PC-9 (cell line): ENCODE measurements at regions not wholly inside any gene's neighbourhood (a gene's known extent, or its start where the extent isn't known, plus 50 kb on each side); places are given as distances from the start of the nearest gene placed in this dataset.

Experiments used
- BruUV-seq: library from RNA; stranded (reverse); fragments of 400-500 nt; replicated peaks from 2 replicates; lab custom pipeline; 2021; lab: Mats Ljungman, UMichigan
- CTCF ChIA-PET: fragments of 300-600 bp; sonication (Branson Sonifier 250); formaldehyde crosslinking; loops from one replicate; lab custom pipeline; 2022; ENCODE audit warnings: antibody characterized with exemption; lab: Charles Lee
- POLR2A ChIA-PET: fragments of 300-600 bp; sonication (Branson Sonifier 250); formaldehyde crosslinking; loops from one replicate; lab custom pipeline; 2022; ENCODE audit warnings: antibody characterized with exemption; ENCODE audit not compliant: unreplicated experiment; lab: Charles Lee
- DNase-seq, 2 experiments: peaks; one replicate each; pipeline versions ENCODE4 v3.0.0 to v3.0.0-alpha.2; 2015 to 2022; ENCODE audit warnings: mixed read lengths in 1 of 2
- H2AFZ ChIP-seq: fragments of 200-600 bp; sonication (generic); 2 replicates; pipeline ENCODE4 v1.8.1; 2017; ENCODE audit warnings: antibody characterized with exemption
- H3F3A ChIP-seq: fragments of 200-600 bp; sonication (generic); 2 replicates; pipeline ENCODE4 v1.8.1; 2017; ENCODE audit warnings: antibody characterized with exemption, mild to moderate bottlenecking, low read depth; ENCODE audit not compliant: insufficient read depth
- H3K27ac ChIP-seq: fragments of 200-600 bp; sonication (generic); 2 replicates; pipeline ENCODE4 v1.6.1; 2016; ENCODE audit warnings: mixed run types
- H3K27me3 ChIP-seq: fragments of 200-600 bp; sonication (generic); 2 replicates; pipeline ENCODE4 v1.6.1; 2016; ENCODE audit warnings: low read depth, mixed run types; ENCODE audit not compliant: insufficient read depth
- H3K36me3 ChIP-seq: fragments of 200-600 bp; sonication (generic); 2 replicates; pipeline ENCODE4 v1.6.1; 2016; ENCODE audit warnings: low read depth, mixed run types
- H3K4me1 ChIP-seq: fragments of 200-600 bp; sonication (generic); replicated peaks from 2 replicates; pipeline ENCODE4 v1.6.1; 2016; ENCODE audit warnings: mixed run types; ENCODE audit not compliant: insufficient read depth
- H3K4me2 ChIP-seq: fragments of 200-600 bp; sonication (generic); 2 replicates; pipeline ENCODE4 v1.6.1; 2017; ENCODE audit warnings: mixed run types
- H3K4me3 ChIP-seq: fragments of 200-600 bp; sonication (generic); 2 replicates; pipeline ENCODE4 v1.6.1; 2016; ENCODE audit warnings: mixed run types
- H3K79me2 ChIP-seq: fragments of 200-600 bp; sonication (generic); 2 replicates; pipeline ENCODE4 v1.6.1; 2017; ENCODE audit warnings: low read depth, mixed run types
- H3K9me2 ChIP-seq: fragments of 200-600 bp; sonication (generic); 2 replicates; pipeline ENCODE4 v1.8.1; 2017; ENCODE audit warnings: mild to moderate bottlenecking; ENCODE audit not compliant: insufficient read depth
- H3K9me3 ChIP-seq: fragments of 200-600 bp; sonication (generic); 2 replicates; pipeline ENCODE4 v1.8.1; 2016; ENCODE audit warnings: low read depth; ENCODE audit not compliant: insufficient read depth
- H4K20me1 ChIP-seq: fragments of 200-600 bp; sonication (generic); 2 replicates; pipeline ENCODE4 v1.8.1; 2017; ENCODE audit not compliant: insufficient read depth
- EZH2 ChIP-seq: fragments of 200-600 bp; sonication (generic); IDR thresholded peaks from 2 replicates; pipeline ENCODE4 v1.8.0; 2017; ENCODE audit warnings: antibody characterized with exemption, low read depth
- intact Hi-C: fragments of 100-400 bp; cut with micrococcal nuclease; formaldehyde crosslinking; loops from one replicate; pipeline ENCODE4 v1.10.0; 2022; ENCODE audit not compliant: unreplicated experiment
- TF ChIP-seq, protein P1 (sequence below): fragments of 200-600 bp; sonication (generic); conservative IDR thresholded peaks from 2 replicates; pipeline ENCODE4 v1.6.1; 2017; ENCODE audit warnings: mixed run types, antibody characterized with exemption, mild to moderate bottlenecking, moderate library complexity

DNA sequence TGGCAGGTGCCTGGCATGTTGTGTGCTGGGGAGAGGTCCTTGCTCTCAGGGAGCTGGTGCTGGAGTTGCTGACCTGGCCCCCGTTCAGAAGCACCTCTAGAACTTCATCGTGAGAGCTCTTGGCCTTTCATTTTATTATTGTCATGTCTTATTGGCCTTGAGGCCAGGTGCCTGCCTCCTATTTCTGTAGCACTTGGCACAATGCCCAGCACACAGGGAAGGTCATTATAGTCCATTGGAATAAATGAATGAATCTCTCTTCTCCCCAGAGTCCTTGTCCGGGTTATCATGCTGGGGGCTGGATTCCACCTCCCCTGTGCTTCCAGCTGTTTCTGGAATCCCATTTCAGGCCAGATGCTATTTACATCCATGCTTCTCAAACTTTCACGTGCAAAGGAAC is 169.2 kb downstream of the HAPSTR1 start:
- Histone ChIP-seq H3K36me3 (no peaks in the 10 kb centered on the region), H3K79me2 (no peaks in the 10 kb centered on the region), H3K4me2 (no peak overlapping the region), H3K27me3 (peaks cover 26% of the 10 kb centered on the region; the same call in 1 of the 2 replicates), H3K9me3 (no peaks in the 10 kb centered on the region), H3K27ac (no peak overlapping the region), H3K9me2 (no peaks in the 10 kb centered on the region), H3K4me3 (no peak overlapping the region), H2AFZ (no peak overlapping the region), H3F3A (no peaks in the 10 kb centered on the region), H3K4me1 (no peaks in the 10 kb centered on the region), H4K20me1 (no peaks in the 10 kb centered on the region)
- ChIA-PET POLR2A (no interaction called here), CTCF (interaction anchor here (0.6 kb wide), 1 partner anchor 1158 kb away, joined by 3 read pairs; no protein-coding TSS in a partner anchor)
- TF ChIP-seq, protein P1, sequence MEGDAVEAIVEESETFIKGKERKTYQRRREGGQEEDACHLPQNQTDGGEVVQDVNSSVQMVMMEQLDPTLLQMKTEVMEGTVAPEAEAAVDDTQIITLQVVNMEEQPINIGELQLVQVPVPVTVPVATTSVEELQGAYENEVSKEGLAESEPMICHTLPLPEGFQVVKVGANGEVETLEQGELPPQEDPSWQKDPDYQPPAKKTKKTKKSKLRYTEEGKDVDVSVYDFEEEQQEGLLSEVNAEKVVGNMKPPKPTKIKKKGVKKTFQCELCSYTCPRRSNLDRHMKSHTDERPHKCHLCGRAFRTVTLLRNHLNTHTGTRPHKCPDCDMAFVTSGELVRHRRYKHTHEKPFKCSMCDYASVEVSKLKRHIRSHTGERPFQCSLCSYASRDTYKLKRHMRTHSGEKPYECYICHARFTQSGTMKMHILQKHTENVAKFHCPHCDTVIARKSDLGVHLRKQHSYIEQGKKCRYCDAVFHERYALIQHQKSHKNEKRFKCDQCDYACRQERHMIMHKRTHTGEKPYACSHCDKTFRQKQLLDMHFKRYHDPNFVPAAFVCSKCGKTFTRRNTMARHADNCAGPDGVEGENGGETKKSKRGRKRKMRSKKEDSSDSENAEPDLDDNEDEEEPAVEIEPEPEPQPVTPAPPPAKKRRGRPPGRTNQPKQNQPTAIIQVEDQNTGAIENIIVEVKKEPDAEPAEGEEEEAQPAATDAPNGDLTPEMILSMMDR = no peak
- no peak for TF ChIP-seq EZH2
- BruUV-seq = no TSS peak
- DNase-seq = no peak
- intact Hi-C loops = no loop called here

DNA sequence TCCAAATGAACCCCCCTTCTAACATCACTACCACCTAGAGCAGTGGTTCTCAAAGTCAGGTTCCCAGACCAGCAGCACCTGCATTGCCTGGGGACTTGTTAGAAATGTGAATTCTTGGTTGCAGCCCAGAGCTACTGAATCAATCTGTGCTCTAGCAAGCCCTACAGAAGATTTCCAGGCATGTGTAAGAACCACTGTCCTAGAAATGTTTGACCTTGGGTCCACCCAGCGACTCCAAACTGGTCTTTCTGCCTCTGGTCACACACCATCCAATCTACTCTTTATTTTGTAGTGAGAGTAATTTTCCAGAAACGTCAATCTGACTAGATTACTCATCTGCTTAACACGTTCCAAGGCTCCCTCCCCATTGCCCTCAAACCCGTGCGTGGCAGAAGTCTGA is 169.9 kb downstream of the HAPSTR1 start:
- no peak for DNase-seq
- H3K9me3 ChIP-seq = no peaks in the 10 kb centered on the region

DNA sequence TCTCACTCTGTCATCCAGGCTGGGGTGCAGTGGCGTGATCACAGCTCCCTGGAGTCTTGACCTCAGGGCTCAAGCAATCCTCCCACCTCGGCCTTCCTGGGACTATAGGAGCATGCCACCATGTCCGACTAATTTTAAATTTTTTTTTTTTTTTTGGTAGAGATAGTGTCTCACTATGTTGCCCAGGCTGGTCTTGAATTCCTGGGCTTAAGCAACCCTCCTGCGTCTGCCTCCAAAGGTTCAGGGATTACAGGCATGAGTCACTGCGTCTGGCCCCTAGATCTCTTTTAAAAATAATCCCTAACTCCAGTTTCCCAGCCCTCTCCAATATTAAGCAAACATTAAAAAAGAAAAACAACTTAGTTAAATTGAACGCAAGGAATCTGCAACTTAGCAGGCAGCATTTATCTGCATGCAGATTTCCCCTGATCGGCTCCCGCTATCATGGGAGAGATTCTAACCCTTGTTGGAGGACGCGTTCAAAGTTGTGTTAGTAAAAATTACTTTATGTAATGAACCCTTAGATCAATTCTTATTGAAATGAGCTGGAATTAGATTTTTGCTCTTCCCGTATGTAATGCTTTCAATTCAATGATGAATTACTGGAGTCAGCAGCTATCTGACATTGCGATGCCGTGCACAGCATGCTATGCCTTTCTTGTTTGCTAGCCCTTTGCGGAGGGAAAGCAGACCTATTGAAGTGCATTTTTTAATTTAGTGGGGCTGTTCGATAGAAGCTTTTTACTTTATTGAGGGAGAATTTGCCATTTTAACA is 171.7 kb downstream of the HAPSTR1 start:
- CTCF ChIA-PET = no interaction called here
- TF ChIP-seq EZH2 = no peak
- TF ChIP-seq, protein P1 = no peak

More for the DNA sequence above, 169.9 kb downstream of the HAPSTR1 start:
- H4K20me1 ChIP-seq = no peaks in the 10 kb centered on the region
- no peaks in the 10 kb centered on the region for H3K4me1 ChIP-seq
- intact Hi-C loops = no loop called here
- H3K36me3 ChIP-seq = no peaks in the 10 kb centered on the region
- H3K79me2 ChIP-seq = no peaks in the 10 kb centered on the region
- no peaks in the 10 kb centered on the region for H3K9me2 ChIP-seq
- ChIA-PET CTCF (no interaction called here), POLR2A (no interaction called here)
- no TSS peak for BruUV-seq
- H3K4me2 ChIP-seq = no peak overlapping the region
- H3K27me3 ChIP-seq = peaks cover 33% of the 10 kb centered on the region; the same call in 1 of the 2 replicates
- no peak overlapping the region for H3K27ac ChIP-seq
- H3K4me3 ChIP-seq = no peak overlapping the region
- no peak overlapping the region for H2AFZ ChIP-seq
- H3F3A ChIP-seq = no peaks in the 10 kb centered on the region
- TF ChIP-seq, protein P1 = no peak
- no peak for TF ChIP-seq EZH2

More for the DNA sequence above, 171.7 kb downstream of the HAPSTR1 start:
- Histone ChIP-seq H4K20me1 (no peaks in the 10 kb centered on the region; the same call in 1 of the 2 replicates), H3K27me3 (peaks cover 50% of the 10 kb centered on the region), H3K9me3 (no peaks in the 10 kb centered on the region), H3K27ac (no peak overlapping the region), H3K36me3 (no peaks in the 10 kb centered on the region), H2AFZ (no peak overlapping the region), H3K79me2 (no peaks in the 10 kb centered on the region), H3K9me2 (no peaks in the 10 kb centered on the region), H3K4me2 (no peak overlapping the region), H3K4me3 (no peak overlapping the region), H3K4me1 (no peaks in the 10 kb centered on the region), H3F3A (no peaks in the 10 kb centered on the region)
- intact Hi-C loops = no loop called here
- DNase-seq = no peak
- no TSS peak for BruUV-seq
- POLR2A ChIA-PET = no interaction called here
